GM12878 (cell line): ENCODE measurements at regions not wholly inside any gene's neighbourhood (a gene's known extent, or its start where the extent isn't known, plus 50 kb on each side); places are given as distances from the start of the nearest gene placed in this dataset.

Source experiments
- ATAC-seq: fragments of 200-7000 bp; cut with Tn5 transposase; 3 replicates; pipeline ENCODE4 v1.9.1; 2020; ENCODE audit warnings: mild to moderate bottlenecking, moderate library complexity
- BruUV-seq: library from RNA; stranded (reverse); fragments of 400-500 nt; replicated peaks from 2 replicates; lab custom pipeline; 2021; lab: Mats Ljungman, UMichigan
- CTCF ChIA-PET: fragments of 300-600 bp; sonication (Branson Sonifier 250); formaldehyde crosslinking; extraction: SDS; loops from one replicate; lab custom pipeline; 2021; ENCODE audit warnings: inconsistent platforms; lab: Yijun Ruan, JAX
- POLR2A ChIA-PET: fragments of 350-600 bp; formaldehyde crosslinking; extraction: SDS; loops from one replicate; lab custom pipeline; 2021; ENCODE audit warnings: inconsistent platforms; lab: Charles Lee
- RAD21 ChIA-PET: fragments of 300-600 bp; sonication (Branson Sonifier 250); formaldehyde crosslinking; loops from one replicate; lab custom pipeline; 2023; ENCODE audit warnings: antibody characterized with exemption; ENCODE audit not compliant: unreplicated experiment; lab: Charles Lee
- SMC1A ChIA-PET: fragments of 300-600 bp; sonication (Branson Sonifier 250); formaldehyde crosslinking; loops from one replicate; lab custom pipeline; 2023; ENCODE audit not compliant: unreplicated experiment, uncharacterized antibody; lab: Charles Lee
- DNase-seq: peaks from one replicate; pipeline ENCODE4 v3.0.0-alpha.2; 2011; ENCODE audit warnings: low read depth, low spot score
- FAIRE-seq: peaks from 3 replicates; lab custom pipeline; 2011; peaks lifted over from hg19 to GRCh38; lab: Jason Lieb, UNC
- H2AFZ ChIP-seq: 2 replicates; pipeline ENCODE4 v1.6.0; 2011; ENCODE audit warnings: low read depth, low read length, control low read depth; ENCODE audit not compliant: control insufficient read depth
- H3K27ac ChIP-seq: 2 replicates; pipeline ENCODE4 v1.5.1; 2011; ENCODE audit warnings: control low read depth; ENCODE audit not compliant: control insufficient read depth, insufficient read depth
- H3K27me3 ChIP-seq, 2 experiments: replicated peaks in 1 of 2; 2 replicates each; pipeline versions ENCODE4 v1.6.0 to v1.6.1; 2011; ENCODE audit warnings: low read length in 1 of 2; ENCODE audit not compliant: control insufficient read depth in 2 of 2, insufficient read depth in 2 of 2
- H3K36me3 ChIP-seq, 2 experiments: 2 replicates each; pipeline ENCODE4 v1.5.1; 2011; ENCODE audit warnings: low read length in 1 of 2; ENCODE audit not compliant: control insufficient read depth in 2 of 2, insufficient read depth in 2 of 2
- H3K4me1 ChIP-seq: 2 replicates; pipeline ENCODE4 v1.6.1; 2011; ENCODE audit warnings: mild to moderate bottlenecking, low read length, moderate library complexity, mixed read lengths; ENCODE audit not compliant: control insufficient read depth, insufficient read depth
- H3K4me2 ChIP-seq: 2 replicates; pipeline ENCODE4 v1.6.0; 2011; ENCODE audit warnings: control low read depth; ENCODE audit not compliant: control insufficient read depth, insufficient read depth
- H3K4me3 ChIP-seq: fragments of 200-600 bp; sonication (generic); 2 replicates; pipeline ENCODE4 v1.5.1; 2016
- H3K79me2 ChIP-seq: 2 replicates; pipeline ENCODE4 v1.6.0; 2011; ENCODE audit warnings: low read length; ENCODE audit not compliant: control insufficient read depth, insufficient read depth
- H3K9ac ChIP-seq: 2 replicates; pipeline ENCODE4 v1.8.0; 2011; ENCODE audit warnings: low read length, control low read depth, mixed read lengths; ENCODE audit not compliant: control insufficient read depth, insufficient read depth
- H3K9me3 ChIP-seq: replicated peaks from 3 replicates; pipeline ENCODE4 v1.5.1; 2011; ENCODE audit warnings: mild to moderate bottlenecking, low read length; ENCODE audit not compliant: control insufficient read depth, insufficient read depth
- H4K20me1 ChIP-seq: 2 replicates; pipeline ENCODE4 v1.6.0; 2011; ENCODE audit not compliant: control insufficient read depth, insufficient read depth
- BCLAF1 ChIP-seq: fragments of 450-650 bp; IDR thresholded peaks from 2 replicates; pipeline ENCODE4 v1.6.1; 2017; ENCODE audit warnings: antibody characterized with exemption, mild to moderate bottlenecking, moderate library complexity
- E2F8 ChIP-seq: fragments of 450-650 bp; IDR thresholded peaks from 2 replicates; pipeline ENCODE4 v1.6.1; 2018; ENCODE audit warnings: mild to moderate bottlenecking, low read depth, moderate library complexity; ENCODE audit not compliant: partially characterized antibody
- EP300 ChIP-seq, 2 experiments: fragments of 150-350 bp in 1 of 2; IDR thresholded peaks; 2 replicates each; pipeline ENCODE4 v1.6.1; 2011 to 2012; ENCODE audit warnings: low read depth in 2 of 2, low read length in 2 of 2, borderline replicate concordance in 1 of 2, improper control_type of control experiment in 1 of 2, inconsistent platforms in 1 of 2; ENCODE audit not compliant: control insufficient read depth in 1 of 2
- FOS ChIP-seq: IDR thresholded peaks from 3 replicates; pipeline ENCODE4 v1.6.1; 2011; ENCODE audit warnings: borderline replicate concordance; ENCODE audit not compliant: insufficient read length; ENCODE audit errors: extremely low read depth
- IKZF2 ChIP-seq, 2 experiments: fragments of 450-650 bp; IDR thresholded peaks; 2 replicates each; pipeline ENCODE4 v1.6.1; 2017; ENCODE audit warnings: mild to moderate bottlenecking in 2 of 2, moderate library complexity in 2 of 2
- IRF4 ChIP-seq: IDR thresholded peaks from 2 replicates; pipeline ENCODE4 v1.6.1; 2011; ENCODE audit warnings: low read depth, low read length
- JUNB ChIP-seq: IDR thresholded peaks from 2 replicates; pipeline ENCODE4 v1.6.1; 2016; ENCODE audit warnings: antibody characterized with exemption, mild to moderate bottlenecking
- JUND ChIP-seq: IDR thresholded peaks from 2 replicates; pipeline ENCODE4 v1.6.1; 2012; ENCODE audit warnings: low read depth, mild to moderate bottlenecking, low read length, improper control_type of control experiment, moderate library complexity
- MTA3 ChIP-seq: IDR thresholded peaks from 2 replicates; pipeline ENCODE4 v1.6.1; 2012; ENCODE audit warnings: low read length, inconsistent platforms, borderline replicate concordance
- SIN3A ChIP-seq: IDR thresholded peaks from 2 replicates; pipeline ENCODE4 v1.6.1; 2012; ENCODE audit warnings: low read depth, low read length, improper control_type of control experiment
- in situ Hi-C: fragments of 300-500 bp; cut with MboI; formaldehyde crosslinking; loops from 9 replicates; pipeline ENCODE4 v1.14.3; 2018; ENCODE audit warnings: mixed read lengths
- intact Hi-C: fragments of 100-400 bp; cut with micrococcal nuclease; formaldehyde crosslinking; loops from one replicate; pipeline ENCODE4 v1.14.2; 2022; ENCODE audit not compliant: unreplicated experiment

GRCh38 chr2:175500255-175500654 is 318.7 kb upstream of the ATP5MC3 start:
- SMC1A ChIA-PET = no interaction called here
- H3K9me3 ChIP-seq = no peaks in the 10 kb centered on the region
- TF ChIP-seq E2F8 (no peak), BCLAF1 (no peak), EP300 (IDR thresholded peaks at IDR 0.05; ENCODE audit: borderline replicate concordance in 1 of 2, control insufficient read depth in 1 of 2, low read depth in 2 of 2, low read length in 2 of 2) (no peak), FOS (no peak), IRF4 (no peak), SIN3A (no peak), JUNB (no peak), JUND (no peak), MTA3 (no peak), IKZF2 (IDR thresholded peaks at IDR 0.05) (no peak)
- H3K4me1 ChIP-seq = no peaks in the 10 kb centered on the region
- intact Hi-C loops (no loop called here), in situ Hi-C loops (no loop called here)
- no peaks in the 10 kb centered on the region for H3K79me2 ChIP-seq
- no peak for FAIRE-seq
- H4K20me1 ChIP-seq = no peaks in the 10 kb centered on the region
- no peak overlapping the region for H3K9ac ChIP-seq
- no peaks in the 10 kb centered on the region for H3K36me3 ChIP-seq
- RAD21 ChIA-PET = no interaction called here
- H3K27ac ChIP-seq = no peak overlapping the region
- no peaks in the 10 kb centered on the region for H3K27me3 ChIP-seq
- no TSS peak for BruUV-seq
- no peak for DNase-seq
- H2AFZ ChIP-seq = no peak overlapping the region
- no peak overlapping the region for H3K4me2 ChIP-seq
- ATAC-seq = no peak
- H3K4me3 ChIP-seq = no peak overlapping the region
- POLR2A ChIA-PET = interaction anchor here (0.6 kb wide), 1 partner anchor 38 kb away, joined by 3 read pairs; no protein-coding TSS in a partner anchor
- CTCF ChIA-PET = no interaction called here
